ENCODE measurements at regions not wholly inside any gene's neighbourhood (a gene's known extent, or its start where the extent isn't known, plus 50 kb on each side); places are given as distances from the start of the nearest gene placed in this dataset.
"Not testable (repeated sequence)": the region's sequence is repeated elsewhere in the genome, so short reads cannot be mapped to it uniquely, and the experiment has no call there.

GRCh38 chr15:46091860-46092450 lies 457.1 kb downstream of the SQOR start:
- Histone ChIP-seq H3F3A (ENCODE audit: low read length, unreplicated experiment) (peaks cover 9% of the 10 kb centered on the region), H3K36me3 (ENCODE audit: low read depth, low read length) (no peaks in the 10 kb centered on the region), H3K79me2 (ENCODE audit: low read length) (no peaks in the 10 kb centered on the region), H3K9me2 (replicated peaks; ENCODE audit: low read length) (no peaks in the 10 kb centered on the region), H3K9ac (ENCODE audit: low read length) (no peak overlapping the region), H3K9me3 (ENCODE audit: low read length) (no peaks in the 10 kb centered on the region), H4K20me1 (ENCODE audit: low read length) (no peaks in the 10 kb centered on the region), H3K27ac (ENCODE audit: low read length) (no peak overlapping the region), H3K4me3 (ENCODE audit: low read length) (no peak overlapping the region), H3K27me3 (ENCODE audit: low read length) (no peaks in the 10 kb centered on the region), H2AFZ (ENCODE audit: low read length) (0 out of 2 replicates have a peak overlapping the region, but pooled peaks have one; percentile 29), H3K4me2 (ENCODE audit: low read length) (peak overlapping the region; percentile 50), H3K4me1 (ENCODE audit: insufficient read depth, low read length) (peaks cover 24% of the 10 kb centered on the region)
- POLR2A ChIA-PET (ENCODE audit: unreplicated experiment) = no interaction called here
- TF ChIP-seq CTCF (conservative IDR thresholded peaks at IDR 0.05; ENCODE audit: low read depth, low read length) (peak; percentile 81), EZH2 (IDR thresholded peaks at IDR 0.05; ENCODE audit: low read length, unreplicated experiment) (no peak)
- CTCF ChIA-PET = interaction anchor here (0.6 to 0.7 kb wide), 3 partner anchors 168 to 353 kb away, joined by 3 to 4 read pairs (median 4); no protein-coding TSS in a partner anchor
- no TSS peak for BruUV-seq (replicated peaks)
- DNase-seq (peak; percentile 67), ATAC-seq (peak; percentile 24; the same call in 1 of the 2 replicates)
- intact Hi-C loops (cut with micrococcal nuclease) = loop anchor here (1.0 to 5.0 kb wide), 3 partner anchors 188 to 385 kb away; no protein-coding TSS in a partner anchor

GRCh38 chr15:46098006-46098405 lies 463.2 kb downstream of the SQOR start:
- H3K27ac ChIP-seq (ENCODE audit: low read length); H3K9ac ChIP-seq (ENCODE audit: low read length); BruUV-seq (replicated peaks); H3K36me3 ChIP-seq (ENCODE audit: low read depth, low read length); H3K4me3 ChIP-seq (ENCODE audit: low read length); H3K9me2 ChIP-seq (replicated peaks; ENCODE audit: low read length); DNase-seq; H3K79me2 ChIP-seq (ENCODE audit: low read length); intact Hi-C loops (cut with micrococcal nuclease); H3F3A ChIP-seq (ENCODE audit: low read length, unreplicated experiment); H3K4me1 ChIP-seq (ENCODE audit: insufficient read depth, low read length); H3K9me3 ChIP-seq (ENCODE audit: low read length); CTCF ChIA-PET; H2AFZ ChIP-seq (ENCODE audit: low read length); H3K27me3 ChIP-seq (ENCODE audit: low read length); H4K20me1 ChIP-seq (ENCODE audit: low read length); POLR2A ChIA-PET (ENCODE audit: unreplicated experiment); ATAC-seq; H3K4me2 ChIP-seq (ENCODE audit: low read length): not testable (repeated sequence)

- Histone ChIP-seq H3K36me3 (ENCODE audit: low read depth, low read length) (no peaks in the 10 kb centered on the region), H3K4me3 (ENCODE audit: low read length) (no peak overlapping the region), H2AFZ (ENCODE audit: low read length) (no peak overlapping the region), H3K27me3 (ENCODE audit: low read length) (no peaks in the 10 kb centered on the region), H3K79me2 (ENCODE audit: low read length) (no peaks in the 10 kb centered on the region), H3K4me2 (ENCODE audit: low read length) (no peak overlapping the region), H3K4me1 (ENCODE audit: insufficient read depth, low read length) (no peaks in the 10 kb centered on the region), H3K9ac (ENCODE audit: low read length) (no peak overlapping the region), H3K9me3 (ENCODE audit: low read length) (no peaks in the 10 kb centered on the region), H4K20me1 (ENCODE audit: low read length) (no peaks in the 10 kb centered on the region), H3K9me2 (replicated peaks; ENCODE audit: low read length) (no peaks in the 10 kb centered on the region), H3F3A (ENCODE audit: low read length, unreplicated experiment) (no peaks in the 10 kb centered on the region), H3K27ac (ENCODE audit: low read length) (no peak overlapping the region)
- DNase-seq (no peak), ATAC-seq (no peak)
- BruUV-seq (replicated peaks) = no TSS peak
- ChIA-PET CTCF (no interaction called here), POLR2A (ENCODE audit: unreplicated experiment) (interaction anchor here (0.6 kb wide), 1 partner anchor 94 kb away, joined by 7 read pairs; no protein-coding TSS in a partner anchor)
- intact Hi-C loops (cut with micrococcal nuclease) = no loop called here
- no peak for TF ChIP-seq CTCF (conservative IDR thresholded peaks at IDR 0.05; ENCODE audit: low read depth, low read length)
- no peak for TF ChIP-seq EZH2phosphoT487 (IDR thresholded peaks at IDR 0.05; ENCODE audit: borderline replicate concordance, low read length)
- TF ChIP-seq EZH2 (IDR thresholded peaks at IDR 0.05; ENCODE audit: low read length, unreplicated experiment) = no peak
Measured at GRCh38 chr15:46110755-46111154, 475.9 kb downstream of the SQOR start.

Measured in PC-3 (cell line).